NK-92 treated with Interleukin-12 subunit alpha and Interleukin-12 subunit beta, amount 100 ng/mL, for 24 hours (cell line): ENCODE measurements at regions not wholly inside any gene's neighbourhood (a gene's known extent, or its start where the extent isn't known, plus 50 kb on each side); places are given as distances from the start of the nearest gene placed in this dataset.
"Not testable (repeated sequence)": the region's sequence is repeated elsewhere in the genome, so short reads cannot be mapped to it uniquely, and the experiment has no call there.

Experiments used
- DNase-seq: peaks from one replicate; lab custom pipeline; 2025; lab: John Stamatoyannopoulos, UW

- no peak for DNase-seq
These were observed 58.6 kb upstream of the SLC38A4 start for GRCh38 chr12:46884362-46884761.

- no peak for DNase-seq
These were observed 60.8 kb upstream of the SLC38A4 start for GRCh38 chr12:46886541-46887041.

GRCh38 chr12:46887870-46888269, 62.1 kb upstream of the SLC38A4 start:
- no peak for DNase-seq

GRCh38 chr12:46888568-46888967, 62.8 kb upstream of the SLC38A4 start:
- DNase-seq: no peak

GRCh38 chr12:46891306-46891705, 65.5 kb upstream of the SLC38A4 start:
- DNase-seq: no peak

GRCh38 chr12:46892034-46892705, 66.4 kb upstream of the SLC38A4 start:
- no peak for DNase-seq

GRCh38 chr12:46892887-46893286, 67.1 kb upstream of the SLC38A4 start:
- no peak for DNase-seq

- DNase-seq: no peak
These were observed 67.6 kb upstream of the SLC38A4 start for GRCh38 chr12:46893434-46893833.

- DNase-seq: no peak
These were observed 69.9 kb upstream of the SLC38A4 start for GRCh38 chr12:46895726-46896125.

GRCh38 chr12:46896680-46897079, 70.9 kb upstream of the SLC38A4 start:
- no peak for DNase-seq

- DNase-seq: no peak
These were observed 72.5 kb upstream of the SLC38A4 start for GRCh38 chr12:46898152-46898931.

- no peak for DNase-seq
These were observed 73.2 kb upstream of the SLC38A4 start for GRCh38 chr12:46898989-46899388.

- DNase-seq: no peak
These were observed 75.1 kb upstream of the SLC38A4 start for GRCh38 chr12:46900734-46901463.

GRCh38 chr12:46901464-46902205, 75.8 kb upstream of the SLC38A4 start:
- no peak for DNase-seq

GRCh38 chr12:46903058-46903457, 77.3 kb upstream of the SLC38A4 start:
- no peak for DNase-seq

GRCh38 chr12:46904406-46905238, 78.8 kb upstream of the SLC38A4 start:
- no peak for DNase-seq

- DNase-seq: not testable (repeated sequence)
These were observed 79.4 kb upstream of the SLC38A4 start for GRCh38 chr12:46905239-46905627.

GRCh38 chr12:46907791-46908190, 82.0 kb upstream of the SLC38A4 start:
- no peak for DNase-seq

- DNase-seq: no peak
These were observed 82.6 kb upstream of the SLC38A4 start for GRCh38 chr12:46908236-46908935.

- peak; percentile 9 for DNase-seq
These were observed 83.3 kb upstream of the SLC38A4 start for GRCh38 chr12:46908936-46909635.
